ENCODE measurements at regions not wholly inside any gene's neighbourhood (a gene's known extent, or its start where the extent isn't known, plus 50 kb on each side); places are given as distances from the start of the nearest gene placed in this dataset.
A peak's percentile ranks its signal among the peaks of the same experiment; 100 is the strongest.

DNA sequence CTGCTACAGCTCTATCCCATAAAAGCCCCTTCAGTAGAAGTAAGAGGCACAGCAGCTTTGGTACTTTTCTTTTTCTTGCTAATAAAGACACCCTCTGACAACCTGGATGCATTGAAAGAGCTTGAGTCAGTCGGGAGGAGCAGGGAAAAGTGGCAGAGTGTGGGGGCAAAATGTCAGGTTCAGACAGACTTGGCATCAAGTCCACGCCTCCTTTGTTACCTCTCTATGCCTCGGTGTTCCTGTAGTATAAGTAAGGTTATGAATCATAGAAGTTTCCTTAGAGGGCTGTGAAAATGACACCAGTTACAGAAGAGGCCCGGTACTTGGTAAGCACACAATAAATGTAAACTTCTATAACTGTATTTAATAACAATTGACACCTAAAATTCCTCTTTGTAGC is 133.9 kb downstream of the ESM1 start:
- no peak overlapping the region for H3K27ac Mint-ChIP-seq (ENCODE audit: unreplicated experiment)
- H3K4me3 Mint-ChIP-seq, result no peak overlapping the region
- no peaks in the 10 kb centered on the region for H3K9me3 Mint-ChIP-seq
- H3K4me1 Mint-ChIP-seq, result no peaks in the 10 kb centered on the region
- no peaks in the 10 kb centered on the region for H3K36me3 Mint-ChIP-seq (ENCODE audit: low read depth)
- H3K27me3 Mint-ChIP-seq (ENCODE audit: low read depth), result no peaks in the 10 kb centered on the region
- no peak for DNase-seq (ENCODE audit: low read depth, low spot score)
- TF ChIP-seq, protein P1, sequence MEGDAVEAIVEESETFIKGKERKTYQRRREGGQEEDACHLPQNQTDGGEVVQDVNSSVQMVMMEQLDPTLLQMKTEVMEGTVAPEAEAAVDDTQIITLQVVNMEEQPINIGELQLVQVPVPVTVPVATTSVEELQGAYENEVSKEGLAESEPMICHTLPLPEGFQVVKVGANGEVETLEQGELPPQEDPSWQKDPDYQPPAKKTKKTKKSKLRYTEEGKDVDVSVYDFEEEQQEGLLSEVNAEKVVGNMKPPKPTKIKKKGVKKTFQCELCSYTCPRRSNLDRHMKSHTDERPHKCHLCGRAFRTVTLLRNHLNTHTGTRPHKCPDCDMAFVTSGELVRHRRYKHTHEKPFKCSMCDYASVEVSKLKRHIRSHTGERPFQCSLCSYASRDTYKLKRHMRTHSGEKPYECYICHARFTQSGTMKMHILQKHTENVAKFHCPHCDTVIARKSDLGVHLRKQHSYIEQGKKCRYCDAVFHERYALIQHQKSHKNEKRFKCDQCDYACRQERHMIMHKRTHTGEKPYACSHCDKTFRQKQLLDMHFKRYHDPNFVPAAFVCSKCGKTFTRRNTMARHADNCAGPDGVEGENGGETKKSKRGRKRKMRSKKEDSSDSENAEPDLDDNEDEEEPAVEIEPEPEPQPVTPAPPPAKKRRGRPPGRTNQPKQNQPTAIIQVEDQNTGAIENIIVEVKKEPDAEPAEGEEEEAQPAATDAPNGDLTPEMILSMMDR (conservative IDR thresholded peaks at IDR 0.05), result no peak

DNA sequence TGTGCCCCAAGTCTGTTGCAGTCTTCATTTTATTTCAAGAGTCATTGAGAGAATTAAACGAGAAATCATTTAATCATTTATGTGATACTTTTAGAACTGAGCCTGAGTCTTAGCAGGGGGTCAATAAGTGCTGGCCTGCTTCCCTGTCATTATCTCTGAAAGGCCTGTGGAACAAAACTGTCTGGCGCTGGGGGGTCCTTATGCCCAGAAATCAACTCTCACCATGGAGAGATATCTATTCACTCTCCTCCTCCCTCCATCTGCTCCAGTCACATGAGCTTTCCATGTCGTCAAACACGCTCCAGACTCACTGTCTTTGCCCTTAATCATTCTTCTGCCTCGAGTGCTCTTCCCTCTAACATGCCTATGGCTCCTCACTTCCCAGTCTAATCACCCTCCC is 136.8 kb downstream of the ESM1 start:
- TF ChIP-seq, protein P1 (conservative IDR thresholded peaks at IDR 0.05), result no peak
- Mint-ChIP-seq H3K27me3 (ENCODE audit: low read depth) (no peaks in the 10 kb centered on the region), H3K36me3 (ENCODE audit: low read depth) (no peaks in the 10 kb centered on the region), H3K4me3 (no peak overlapping the region), H3K4me1 (peaks cover 13% of the 10 kb centered on the region), H3K9me3 (no peaks in the 10 kb centered on the region), H3K27ac (ENCODE audit: unreplicated experiment) (no peak overlapping the region)
- DNase-seq (ENCODE audit: low read depth, low spot score), result no peak

DNA sequence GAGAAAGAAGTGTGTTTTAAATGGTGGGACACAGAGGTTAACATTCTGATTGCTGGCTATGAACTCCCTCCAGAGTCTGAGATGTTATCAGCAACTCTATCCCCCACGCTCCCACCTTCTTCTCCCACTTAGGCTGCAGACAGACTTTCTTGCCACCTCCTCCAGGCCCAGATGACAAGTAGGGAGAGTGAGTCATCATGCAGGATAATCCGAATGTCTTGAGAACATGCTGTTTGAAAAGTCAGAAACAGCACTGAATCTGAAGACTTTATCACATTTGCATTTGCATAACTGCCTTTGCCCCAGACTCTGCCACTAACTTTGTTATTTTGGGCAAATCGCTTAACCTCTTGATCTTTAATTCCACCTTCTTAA is 139.8 kb downstream of the ESM1 start:
- Mint-ChIP-seq H3K27me3 (ENCODE audit: low read depth) (no peaks in the 10 kb centered on the region), H3K9me3 (no peaks in the 10 kb centered on the region), H3K4me1 (peaks cover 13% of the 10 kb centered on the region), H3K27ac (ENCODE audit: unreplicated experiment) (no peak overlapping the region), H3K36me3 (ENCODE audit: low read depth) (no peaks in the 10 kb centered on the region), H3K4me3 (no peak overlapping the region)
- TF ChIP-seq, protein P1 (conservative IDR thresholded peaks at IDR 0.05), result no peak
- no peak for DNase-seq (ENCODE audit: low read depth, low spot score)

DNA sequence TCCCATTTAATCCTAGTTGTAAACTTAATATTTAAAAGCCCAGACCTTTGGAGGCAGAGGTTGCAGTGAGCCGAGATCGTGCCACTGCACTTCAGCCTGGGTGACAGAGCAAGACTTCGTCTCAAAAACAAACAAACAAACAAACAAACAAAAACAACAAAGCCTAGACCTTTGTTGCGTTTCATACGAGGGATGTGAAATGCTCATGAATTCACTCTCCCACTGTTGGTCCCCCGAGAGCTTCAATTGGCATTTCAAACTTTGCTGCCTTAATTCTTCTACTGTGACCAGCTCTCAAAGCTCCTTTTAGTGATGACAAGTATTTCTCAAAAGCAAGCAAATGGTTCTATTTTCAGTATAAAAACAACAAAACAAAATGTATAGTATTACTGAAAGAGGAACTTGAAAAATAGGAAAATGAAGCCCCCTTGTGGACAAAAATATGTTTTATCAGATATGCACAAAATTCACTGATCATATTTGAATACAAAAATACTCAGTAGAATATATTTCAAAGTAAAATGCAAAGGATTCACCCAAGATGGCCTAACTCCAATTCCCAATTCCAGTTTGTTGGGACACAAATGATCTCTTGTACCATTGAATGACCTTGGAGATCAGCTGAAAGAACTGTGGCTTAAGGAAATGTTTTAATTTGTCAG is 140.4 kb downstream of the ESM1 start:
- DNase-seq (ENCODE audit: low read depth, low spot score), result no peak
- Mint-ChIP-seq H3K4me3 (peak overlapping the region; percentile 60), H3K27ac (ENCODE audit: unreplicated experiment) (no peak overlapping the region), H3K4me1 (peaks cover 13% of the 10 kb centered on the region), H3K36me3 (ENCODE audit: low read depth) (no peaks in the 10 kb centered on the region), H3K9me3 (no peaks in the 10 kb centered on the region), H3K27me3 (ENCODE audit: low read depth) (no peaks in the 10 kb centered on the region)
- TF ChIP-seq, protein P1 (conservative IDR thresholded peaks at IDR 0.05), result peak; percentile 82

DNA sequence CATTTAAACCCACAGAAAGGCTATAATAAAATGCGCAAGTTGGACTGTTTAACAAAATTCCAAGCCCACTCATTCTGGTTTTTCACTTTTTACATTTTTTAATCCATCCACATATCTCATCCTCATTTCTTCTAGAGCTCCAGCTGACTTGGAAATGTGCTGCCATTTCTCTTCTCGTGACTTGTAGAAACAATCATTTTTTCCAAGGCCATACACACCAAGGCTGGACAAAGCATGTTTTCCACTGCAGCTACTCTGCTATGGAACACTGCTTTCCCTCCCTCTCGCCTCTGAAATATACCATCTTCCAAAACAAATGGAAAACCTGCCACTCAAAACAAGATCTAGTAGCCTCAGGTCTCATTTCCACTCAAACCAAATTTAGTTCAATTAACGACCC is 141.1 kb downstream of the ESM1 start:
- Mint-ChIP-seq H3K27me3 (ENCODE audit: low read depth) (no peaks in the 10 kb centered on the region), H3K27ac (ENCODE audit: unreplicated experiment) (peak overlapping the region; percentile 39), H3K4me3 (no peak overlapping the region), H3K36me3 (ENCODE audit: low read depth) (no peaks in the 10 kb centered on the region), H3K4me1 (peaks cover 13% of the 10 kb centered on the region), H3K9me3 (no peaks in the 10 kb centered on the region)
- TF ChIP-seq, protein P1 (conservative IDR thresholded peaks at IDR 0.05), result no peak
- no peak for DNase-seq (ENCODE audit: low read depth, low spot score)
